Epithelial cell of esophagus (primary cell): ENCODE measurements at regions not wholly inside any gene's neighbourhood (a gene's known extent, or its start where the extent isn't known, plus 50 kb on each side); places are given as distances from the start of the nearest gene placed in this dataset.
"Not testable (repeated sequence)": the region's sequence is repeated elsewhere in the genome, so short reads cannot be mapped to it uniquely, and the experiment has no call there.

Experiments used
- DNase-seq: peaks from one replicate; pipeline ENCODE4 v3.0.0; 2010; ENCODE audit warnings: low read depth
- H3K4me3 ChIP-seq: 2 replicates; pipeline ENCODE4 v1.5.1; 2011; ENCODE audit warnings: mild to moderate bottlenecking, low read length, control low read depth
- CTCF ChIP-seq: IDR thresholded peaks from 2 replicates; pipeline ENCODE4 v1.5.1; 2011; ENCODE audit warnings: low read depth, mild to moderate bottlenecking, low read length, control low read depth, inconsistent platforms; ENCODE audit not compliant: insufficient read depth; ENCODE audit errors: missing control alignments

GRCh38 chr9:129415942-129416651, 204.8 kb downstream of the C9orf50 start:
- H3K4me3 ChIP-seq, result no peak overlapping the region
- no peak for DNase-seq
- no peak for TF ChIP-seq CTCF

GRCh38 chr9:129414993-129415941, 205.6 kb downstream of the C9orf50 start:
- H3K4me3 ChIP-seq, result no peak overlapping the region
- no peak for TF ChIP-seq CTCF
- no peak for DNase-seq

- peak overlapping the region; percentile 62 for H3K4me3 ChIP-seq
- no peak for TF ChIP-seq CTCF
- peak; percentile 29 for DNase-seq
These were observed 206.4 kb downstream of the C9orf50 start for GRCh38 chr9:129414377-129414992.

GRCh38 chr9:129413537-129414376, 207.1 kb downstream of the C9orf50 start:
- peak overlapping the region; percentile 62 for H3K4me3 ChIP-seq
- peak; percentile 95 for DNase-seq
- TF ChIP-seq CTCF, result no peak

GRCh38 chr9:129412814-129413536, 207.9 kb downstream of the C9orf50 start:
- H3K4me3 ChIP-seq, result peak overlapping the region; percentile 41
- DNase-seq, result peak; percentile 51
- no peak for TF ChIP-seq CTCF

- not testable (repeated sequence) for H3K4me3 ChIP-seq, DNase-seq
These were observed 208.6 kb downstream of the C9orf50 start for GRCh38 chr9:129412176-129412813.
